CD4-positive, CD25-positive, alpha-beta regulatory T cell (primary cell): ENCODE measurements at regions not wholly inside any gene's neighbourhood (a gene's known extent, or its start where the extent isn't known, plus 50 kb on each side); places are given as distances from the start of the nearest gene placed in this dataset.

Experiments
- ATAC-seq, 2 donors: fragments of 150-1000 bp; cut with Tn5 transposase; one replicate each; pipeline ENCODE4 v1.10.0; 2021; ENCODE audit warnings: low read depth in 2 of 2, moderate number of reproducible peaks in 2 of 2, moderate library complexity in 1 of 2
- DNase-seq, 3 donors: peaks; one replicate each; pipeline versions ENCODE4 v3.0.0 to v3.0.0-alpha.2; 2012 to 2022; ENCODE audit warnings: mixed read lengths in 1 of 3
- H3K27ac ChIP-seq: one replicate; pipeline ENCODE4 v1.7.0; 2013; ENCODE audit warnings: mild to moderate bottlenecking, low read length; ENCODE audit not compliant: insufficient read depth, poor library complexity, severe bottlenecking
- H3K27me3 ChIP-seq: one replicate; pipeline ENCODE4 v1.7.0; 2013; ENCODE audit warnings: low read length; ENCODE audit not compliant: control insufficient read depth, insufficient read depth
- H3K36me3 ChIP-seq: one replicate; pipeline ENCODE4 v1.7.0; 2013; ENCODE audit warnings: mild to moderate bottlenecking, low read length, moderate library complexity; ENCODE audit not compliant: control insufficient read depth, insufficient read depth
- H3K4me1 ChIP-seq: 2 replicates; pipeline ENCODE4 v1.7.0; 2013; ENCODE audit warnings: mild to moderate bottlenecking, low read length; ENCODE audit not compliant: insufficient read depth, control insufficient read depth, poor library complexity, severe bottlenecking
- H3K4me3 ChIP-seq: one replicate; pipeline ENCODE4 v1.7.0; 2013; ENCODE audit warnings: low read depth, mild to moderate bottlenecking, low read length, moderate library complexity
- H3K9me3 ChIP-seq, 2 experiments: 1 replicate in 1 of 2; 2 replicates in 1 of 2; pipeline ENCODE4 v1.7.0; 2013; ENCODE audit warnings: low read length in 2 of 2, mild to moderate bottlenecking in 1 of 2, moderate library complexity in 1 of 2; ENCODE audit not compliant: control insufficient read depth in 2 of 2
- H3K27ac Mint-ChIP-seq, 3 donors: one replicate each; pipeline ENCODE4 v1.8.0; 2020 to 2022; ENCODE audit warnings: mild to moderate bottlenecking in 3 of 3, mixed read lengths in 3 of 3, moderate library complexity in 2 of 3
- H3K27me3 Mint-ChIP-seq: one replicate; pipeline ENCODE4 v1.8.0; 2022; ENCODE audit warnings: mild to moderate bottlenecking, mixed read lengths
- H3K36me3 Mint-ChIP-seq: one replicate; pipeline ENCODE4 v1.8.0; 2020; ENCODE audit warnings: mixed read lengths
- H3K4me1 Mint-ChIP-seq, 4 donors: one replicate each; pipeline ENCODE4 v1.8.0; 2020 to 2022; ENCODE audit warnings: mixed read lengths in 4 of 4, mild to moderate bottlenecking in 1 of 4
- H3K4me3 Mint-ChIP-seq, 4 donors: one replicate each; pipeline ENCODE4 v1.8.0; 2020 to 2022; ENCODE audit warnings: mild to moderate bottlenecking in 4 of 4, mixed read lengths in 4 of 4, moderate library complexity in 3 of 4
- H3K9me3 Mint-ChIP-seq, 7 donors: one replicate each; pipeline ENCODE4 v1.8.0; 2020 to 2022; ENCODE audit warnings: mixed read lengths in 7 of 7, mild to moderate bottlenecking in 3 of 7, moderate library complexity in 2 of 7

DNA sequence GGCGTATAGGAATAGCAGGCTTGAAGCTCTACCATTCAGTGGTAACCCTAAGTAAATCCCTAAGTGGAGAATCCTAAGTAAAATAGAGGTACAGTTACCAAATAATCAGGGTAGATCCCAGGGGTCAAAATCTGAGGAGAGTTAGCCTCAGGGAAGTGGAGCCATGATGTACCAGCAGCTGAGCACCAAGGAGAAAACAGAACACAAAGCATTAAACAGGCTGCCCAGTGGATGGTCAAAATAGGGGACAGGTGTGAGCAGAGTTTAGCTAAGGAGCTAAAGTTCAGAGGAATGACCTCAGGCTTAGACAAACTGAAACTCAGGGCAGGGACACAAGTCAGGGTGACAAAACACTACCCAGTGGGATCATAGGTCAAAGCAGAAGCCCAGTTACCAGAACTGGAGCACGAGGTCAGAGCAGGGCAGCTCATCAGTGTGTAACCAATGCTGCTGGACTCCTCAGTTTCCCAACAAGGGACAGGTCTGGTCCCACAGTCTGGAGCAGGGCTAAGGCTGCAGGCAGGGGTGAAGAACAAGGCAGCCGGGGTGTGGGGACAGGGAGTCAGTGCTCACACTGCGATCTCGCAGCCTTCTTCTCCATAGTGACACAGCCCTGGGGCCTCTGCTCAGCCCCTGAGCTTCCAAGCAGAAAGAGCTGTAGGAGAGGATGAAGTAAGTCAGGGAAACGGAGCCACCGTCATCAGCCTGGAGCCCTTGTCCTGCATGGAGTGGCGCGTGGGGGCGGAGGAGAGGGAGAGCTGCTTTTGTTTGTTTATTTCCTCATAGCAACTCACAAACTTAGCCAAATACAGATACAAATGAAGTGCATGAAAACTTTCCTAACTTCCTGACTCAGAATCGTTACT is 264.0 kb downstream of the MREG start:
- DNase-seq, result no peak
- Mint-ChIP-seq H3K9me3 (no peaks in the 10 kb centered on the region), H3K4me3 (no peak overlapping the region), H3K27ac (no peak overlapping the region), H3K27me3 (no peaks in the 10 kb centered on the region), H3K36me3 (no peaks in the 10 kb centered on the region), H3K4me1 (peaks cover 0 to 3% (median 0%) of the 10 kb centered on the region in 4 donors)
- no peak overlapping the region for H3K27ac ChIP-seq
- H3K9me3 ChIP-seq, result no peaks in the 10 kb centered on the region
- H3K36me3 ChIP-seq, result no peaks in the 10 kb centered on the region
- no peaks in the 10 kb centered on the region for H3K27me3 ChIP-seq
- no peak overlapping the region for H3K4me3 ChIP-seq
- no peak for ATAC-seq
- H3K4me1 ChIP-seq, result no peaks in the 10 kb centered on the region

GRCh38 chr2:215748446-215748845 is 264.9 kb downstream of the MREG start:
- Histone ChIP-seq H3K36me3 (no peaks in the 10 kb centered on the region), H3K4me3 (no peak overlapping the region), H3K4me1 (no peaks in the 10 kb centered on the region), H3K27ac (no peak overlapping the region), H3K9me3 (no peaks in the 10 kb centered on the region), H3K27me3 (no peaks in the 10 kb centered on the region)
- H3K9me3 Mint-ChIP-seq, result peaks cover 0 to 2% (median 0%) of the 10 kb centered on the region in 7 donors
- H3K4me3 Mint-ChIP-seq, result no peak overlapping the region
- no peaks in the 10 kb centered on the region for H3K36me3 Mint-ChIP-seq
- ATAC-seq (peak in 1 of 2 donors; percentile 12), DNase-seq (no peak)
- H3K4me1 Mint-ChIP-seq, result peaks cover 0 to 3% (median 0%) of the 10 kb centered on the region in 4 donors
- no peaks in the 10 kb centered on the region for H3K27me3 Mint-ChIP-seq
- no peak overlapping the region for H3K27ac Mint-ChIP-seq

DNA sequence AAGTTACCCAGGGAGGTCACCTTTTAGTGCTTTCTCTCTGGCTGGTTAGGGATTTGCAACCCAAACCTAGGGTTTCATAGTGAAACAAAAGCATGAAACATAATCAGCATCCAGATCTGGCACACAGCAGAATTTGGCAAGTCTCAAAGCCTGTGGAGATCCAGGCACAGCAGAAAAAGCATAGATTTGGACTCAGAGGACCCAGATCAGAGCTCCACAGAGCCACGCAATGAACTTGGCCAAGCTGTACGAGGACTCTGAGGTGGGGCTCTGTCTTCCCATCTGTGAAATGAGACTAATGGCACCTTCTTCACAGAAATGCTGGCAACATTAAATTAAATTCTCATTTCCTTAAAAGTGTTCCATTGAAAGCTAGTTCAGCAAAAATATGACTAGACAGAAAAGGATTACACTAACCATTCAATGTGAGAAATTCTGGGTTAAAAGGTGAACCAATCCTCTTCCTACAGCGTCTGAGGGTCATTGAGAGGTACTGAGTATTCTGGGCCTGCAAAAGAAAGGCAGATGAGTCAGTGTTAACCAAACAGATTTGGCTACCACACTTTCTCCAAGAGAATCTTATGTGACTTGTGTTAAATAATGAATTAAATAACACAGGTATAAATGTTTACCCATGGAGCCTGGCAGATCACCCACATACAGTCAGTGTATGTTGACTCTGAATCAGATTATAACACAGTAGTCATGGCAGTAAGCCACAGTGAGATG is 266.3 kb downstream of the MREG start:
- DNase-seq (no peak), ATAC-seq (no peak)
- H3K27ac Mint-ChIP-seq, result no peak overlapping the region

DNA sequence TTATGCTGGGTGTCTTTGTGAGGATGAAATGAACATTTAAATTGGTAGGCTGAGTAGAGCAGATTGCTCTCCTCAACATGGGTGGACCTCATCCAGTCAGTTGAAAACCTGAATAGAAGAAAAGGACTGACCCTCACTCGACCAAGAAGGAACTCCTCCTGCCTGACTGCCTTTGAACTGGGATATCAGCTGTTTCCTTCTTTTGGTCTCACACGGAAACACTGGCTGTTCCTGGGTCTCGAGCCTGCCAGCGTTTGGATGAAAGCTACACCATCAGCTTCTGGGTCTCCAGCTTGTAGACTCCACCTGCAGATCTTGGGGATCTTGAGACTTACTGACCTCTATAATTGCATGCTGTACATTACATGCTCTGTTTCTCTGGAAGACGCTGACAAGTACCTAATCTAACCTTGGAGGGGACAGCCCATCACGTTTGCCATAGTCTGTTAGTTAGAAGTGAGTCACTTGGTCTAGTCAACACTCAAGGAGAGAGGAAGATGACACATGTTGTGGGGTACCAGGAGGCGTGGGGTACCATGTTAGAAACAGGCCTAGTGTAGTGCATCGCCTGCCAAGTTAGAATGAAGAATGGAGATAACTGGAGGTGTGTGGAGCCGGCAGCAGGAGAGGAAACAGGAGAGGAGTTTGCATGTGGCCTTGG is 267.0 kb downstream of the MREG start:
- no peak overlapping the region for H3K27ac Mint-ChIP-seq
- peaks cover 0 to 3% (median 0%) of the 10 kb centered on the region in 4 donors for H3K4me1 Mint-ChIP-seq
- no peak overlapping the region for H3K4me3 Mint-ChIP-seq
- no peaks in the 10 kb centered on the region for H3K36me3 ChIP-seq
- no peaks in the 10 kb centered on the region for H3K27me3 Mint-ChIP-seq
- no peak for DNase-seq
- no peaks in the 10 kb centered on the region for H3K9me3 ChIP-seq
- H3K27ac ChIP-seq, result no peak overlapping the region
- no peaks in the 10 kb centered on the region for H3K27me3 ChIP-seq
- no peaks in the 10 kb centered on the region for H3K4me1 ChIP-seq
- H3K36me3 Mint-ChIP-seq, result no peaks in the 10 kb centered on the region
- H3K4me3 ChIP-seq, result no peak overlapping the region
- no peak for ATAC-seq
- peaks cover 0 to 2% (median 0%) of the 10 kb centered on the region in 7 donors for H3K9me3 Mint-ChIP-seq

More for the DNA sequence above, 266.3 kb downstream of the MREG start:
- Histone ChIP-seq H3K4me3 (no peak overlapping the region), H3K4me1 (no peaks in the 10 kb centered on the region), H3K36me3 (no peaks in the 10 kb centered on the region), H3K27me3 (no peaks in the 10 kb centered on the region), H3K9me3 (no peaks in the 10 kb centered on the region), H3K27ac (no peak overlapping the region)
- Mint-ChIP-seq H3K4me3 (no peak overlapping the region), H3K9me3 (peaks cover 0 to 2% (median 0%) of the 10 kb centered on the region in 7 donors), H3K27me3 (no peaks in the 10 kb centered on the region), H3K36me3 (no peaks in the 10 kb centered on the region), H3K4me1 (peaks cover 0 to 3% (median 0%) of the 10 kb centered on the region in 4 donors)

DNA sequence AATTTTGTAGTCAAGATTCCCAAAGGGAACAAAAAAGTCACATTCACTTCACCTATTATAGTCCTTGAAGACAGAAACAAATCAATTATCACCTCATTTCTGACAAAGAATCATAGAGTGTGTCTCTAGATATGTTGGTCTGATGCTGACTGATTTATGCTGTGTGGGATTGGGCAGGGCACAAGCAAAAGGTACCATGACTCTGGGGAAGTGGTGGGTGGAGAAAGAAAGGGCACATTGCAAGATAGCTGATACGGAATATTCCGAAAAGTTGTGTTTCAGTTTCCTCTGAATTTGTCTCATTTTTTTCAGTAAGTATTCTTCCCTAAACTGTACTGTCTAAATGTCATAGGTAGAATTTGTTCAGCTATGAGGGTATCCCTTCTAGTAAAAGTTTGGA is 268.0 kb downstream of the MREG start:
- H3K9me3 ChIP-seq, result no peaks in the 10 kb centered on the region
- no peaks in the 10 kb centered on the region for H3K27me3 ChIP-seq
- peaks cover 0 to 2% (median 0%) of the 10 kb centered on the region in 7 donors for H3K9me3 Mint-ChIP-seq
- no peak overlapping the region for H3K27ac Mint-ChIP-seq
- no peak for DNase-seq
- no peaks in the 10 kb centered on the region for H3K36me3 ChIP-seq
- H3K27ac ChIP-seq, result no peak overlapping the region
- ATAC-seq, result no peak
- no peak overlapping the region for H3K4me3 ChIP-seq
- H3K4me1 Mint-ChIP-seq, result no peaks in the 10 kb centered on the region
- no peaks in the 10 kb centered on the region for H3K36me3 Mint-ChIP-seq
- H3K4me3 Mint-ChIP-seq, result no peak overlapping the region
- H3K4me1 ChIP-seq, result no peaks in the 10 kb centered on the region
- H3K27me3 Mint-ChIP-seq, result no peaks in the 10 kb centered on the region

DNA sequence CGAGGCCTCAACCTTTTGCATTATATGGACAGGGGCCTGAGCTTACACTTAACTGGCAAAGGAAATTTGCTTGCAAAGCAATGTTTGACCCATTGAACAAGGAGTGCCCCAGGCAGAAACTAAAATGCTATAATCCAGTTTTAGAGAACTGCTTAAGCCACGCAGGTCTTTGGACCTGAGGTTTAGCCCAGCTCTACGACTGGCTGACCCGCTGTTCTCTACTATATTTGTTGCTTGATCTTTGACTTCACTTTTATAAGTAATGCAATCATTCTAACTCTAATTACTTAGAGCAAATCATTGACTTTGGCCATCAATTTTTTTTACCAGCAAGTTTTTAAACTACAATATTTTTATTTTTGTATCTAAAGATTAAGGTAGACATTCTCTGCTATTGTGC is 268.8 kb downstream of the MREG start:
- no peak overlapping the region for H3K27ac Mint-ChIP-seq
- ATAC-seq, result no peak
- H3K4me1 ChIP-seq, result no peaks in the 10 kb centered on the region

GRCh38 chr2:215743066-215743465 is 270.3 kb downstream of the MREG start:
- Histone ChIP-seq H3K27ac (no peak overlapping the region), H3K4me1 (no peaks in the 10 kb centered on the region), H3K36me3 (no peaks in the 10 kb centered on the region), H3K4me3 (no peak overlapping the region), H3K9me3 (no peaks in the 10 kb centered on the region), H3K27me3 (no peaks in the 10 kb centered on the region)
- Mint-ChIP-seq H3K4me1 (no peaks in the 10 kb centered on the region), H3K36me3 (no peaks in the 10 kb centered on the region), H3K27me3 (no peaks in the 10 kb centered on the region), H3K4me3 (no peak overlapping the region), H3K9me3 (peaks cover 0 to 3% (median 1%) of the 10 kb centered on the region in 7 donors), H3K27ac (no peak overlapping the region)
- no peak for DNase-seq
- ATAC-seq, result no peak

More for the DNA sequence above, 268.8 kb downstream of the MREG start:
- no peak for DNase-seq
- Mint-ChIP-seq H3K4me1 (no peaks in the 10 kb centered on the region), H3K27me3 (no peaks in the 10 kb centered on the region), H3K4me3 (no peak overlapping the region), H3K9me3 (peaks cover 0 to 2% (median 0%) of the 10 kb centered on the region in 7 donors), H3K36me3 (no peaks in the 10 kb centered on the region)
- Histone ChIP-seq H3K9me3 (no peaks in the 10 kb centered on the region), H3K27me3 (no peaks in the 10 kb centered on the region), H3K4me3 (no peak overlapping the region), H3K27ac (no peak overlapping the region), H3K36me3 (no peaks in the 10 kb centered on the region)
